ENCODE measurements at regions not wholly inside any gene's neighbourhood (a gene's known extent, or its start where the extent isn't known, plus 50 kb on each side); places are given as distances from the start of the nearest gene placed in this dataset.

DNA sequence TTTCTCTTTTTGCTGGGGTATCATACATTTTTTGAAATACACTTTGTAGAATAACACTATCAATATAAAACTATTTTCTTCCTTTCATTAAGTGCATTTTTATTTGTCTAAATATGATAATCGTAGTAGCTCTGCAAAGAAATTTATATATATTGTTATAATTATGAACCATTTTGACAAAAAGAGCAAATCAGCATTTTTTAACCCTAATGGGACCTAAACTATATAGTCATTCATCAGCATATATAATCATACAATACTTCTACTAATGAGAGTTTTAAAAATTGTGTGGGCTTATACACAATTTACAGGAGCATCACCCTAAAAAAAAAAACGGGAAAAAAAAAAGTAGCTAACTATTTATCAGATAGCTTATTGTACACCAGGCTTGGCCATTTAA, 329.7 kb upstream of the TYRP1 start:
- POLR2A ChIA-PET = no interaction called here
- ATAC-seq (no peak), DNase-seq (ENCODE audit: low spot score) (no peak)
- H3K27ac Mint-ChIP-seq = no peak overlapping the region
- TF ChIP-seq, protein P1, sequence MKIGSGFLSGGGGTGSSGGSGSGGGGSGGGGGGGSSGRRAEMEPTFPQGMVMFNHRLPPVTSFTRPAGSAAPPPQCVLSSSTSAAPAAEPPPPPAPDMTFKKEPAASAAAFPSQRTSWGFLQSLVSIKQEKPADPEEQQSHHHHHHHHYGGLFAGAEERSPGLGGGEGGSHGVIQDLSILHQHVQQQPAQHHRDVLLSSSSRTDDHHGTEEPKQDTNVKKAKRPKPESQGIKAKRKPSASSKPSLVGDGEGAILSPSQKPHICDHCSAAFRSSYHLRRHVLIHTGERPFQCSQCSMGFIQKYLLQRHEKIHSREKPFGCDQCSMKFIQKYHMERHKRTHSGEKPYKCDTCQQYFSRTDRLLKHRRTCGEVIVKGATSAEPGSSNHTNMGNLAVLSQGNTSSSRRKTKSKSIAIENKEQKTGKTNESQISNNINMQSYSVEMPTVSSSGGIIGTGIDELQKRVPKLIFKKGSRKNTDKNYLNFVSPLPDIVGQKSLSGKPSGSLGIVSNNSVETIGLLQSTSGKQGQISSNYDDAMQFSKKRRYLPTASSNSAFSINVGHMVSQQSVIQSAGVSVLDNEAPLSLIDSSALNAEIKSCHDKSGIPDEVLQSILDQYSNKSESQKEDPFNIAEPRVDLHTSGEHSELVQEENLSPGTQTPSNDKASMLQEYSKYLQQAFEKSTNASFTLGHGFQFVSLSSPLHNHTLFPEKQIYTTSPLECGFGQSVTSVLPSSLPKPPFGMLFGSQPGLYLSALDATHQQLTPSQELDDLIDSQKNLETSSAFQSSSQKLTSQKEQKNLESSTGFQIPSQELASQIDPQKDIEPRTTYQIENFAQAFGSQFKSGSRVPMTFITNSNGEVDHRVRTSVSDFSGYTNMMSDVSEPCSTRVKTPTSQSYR (CRISPR knock-in tag; IDR thresholded peaks at IDR 0.05) = no peak
- no peak for TF ChIP-seq GRHL2 (CRISPR knock-in tag; IDR thresholded peaks at IDR 0.05; ENCODE audit: insufficient replicate concordance, severe bottlenecking)
- TF ChIP-seq NR2C2 (CRISPR knock-in tag; IDR thresholded peaks at IDR 0.05) = no peak
- TF ChIP-seq, protein P2, sequence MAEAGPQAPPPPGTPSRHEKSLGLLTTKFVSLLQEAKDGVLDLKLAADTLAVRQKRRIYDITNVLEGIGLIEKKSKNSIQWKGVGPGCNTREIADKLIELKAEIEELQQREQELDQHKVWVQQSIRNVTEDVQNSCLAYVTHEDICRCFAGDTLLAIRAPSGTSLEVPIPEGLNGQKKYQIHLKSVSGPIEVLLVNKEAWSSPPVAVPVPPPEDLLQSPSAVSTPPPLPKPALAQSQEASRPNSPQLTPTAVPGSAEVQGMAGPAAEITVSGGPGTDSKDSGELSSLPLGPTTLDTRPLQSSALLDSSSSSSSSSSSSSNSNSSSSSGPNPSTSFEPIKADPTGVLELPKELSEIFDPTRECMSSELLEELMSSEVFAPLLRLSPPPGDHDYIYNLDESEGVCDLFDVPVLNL (CRISPR knock-in tag; IDR thresholded peaks at IDR 0.05; ENCODE audit: borderline replicate concordance, low read depth) = no peak
- TF ChIP-seq, protein P3, sequence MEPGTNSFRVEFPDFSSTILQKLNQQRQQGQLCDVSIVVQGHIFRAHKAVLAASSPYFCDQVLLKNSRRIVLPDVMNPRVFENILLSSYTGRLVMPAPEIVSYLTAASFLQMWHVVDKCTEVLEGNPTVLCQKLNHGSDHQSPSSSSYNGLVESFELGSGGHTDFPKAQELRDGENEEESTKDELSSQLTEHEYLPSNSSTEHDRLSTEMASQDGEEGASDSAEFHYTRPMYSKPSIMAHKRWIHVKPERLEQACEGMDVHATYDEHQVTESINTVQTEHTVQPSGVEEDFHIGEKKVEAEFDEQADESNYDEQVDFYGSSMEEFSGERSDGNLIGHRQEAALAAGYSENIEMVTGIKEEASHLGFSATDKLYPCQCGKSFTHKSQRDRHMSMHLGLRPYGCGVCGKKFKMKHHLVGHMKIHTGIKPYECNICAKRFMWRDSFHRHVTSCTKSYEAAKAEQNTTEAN (CRISPR knock-in tag; IDR thresholded peaks at IDR 0.05) = no peak
- H3K4me1 Mint-ChIP-seq = peaks cover 3% of the 10 kb centered on the region; the same call in 1 of the 2 replicates
- CTCF ChIA-PET = no interaction called here
- no peaks in the 10 kb centered on the region for H3K27me3 Mint-ChIP-seq (ENCODE audit: low read depth)
- no peaks in the 10 kb centered on the region for H3K36me3 Mint-ChIP-seq
- H3K4me3 Mint-ChIP-seq = no peak overlapping the region
- no peaks in the 10 kb centered on the region for H3K9me3 Mint-ChIP-seq

DNA sequence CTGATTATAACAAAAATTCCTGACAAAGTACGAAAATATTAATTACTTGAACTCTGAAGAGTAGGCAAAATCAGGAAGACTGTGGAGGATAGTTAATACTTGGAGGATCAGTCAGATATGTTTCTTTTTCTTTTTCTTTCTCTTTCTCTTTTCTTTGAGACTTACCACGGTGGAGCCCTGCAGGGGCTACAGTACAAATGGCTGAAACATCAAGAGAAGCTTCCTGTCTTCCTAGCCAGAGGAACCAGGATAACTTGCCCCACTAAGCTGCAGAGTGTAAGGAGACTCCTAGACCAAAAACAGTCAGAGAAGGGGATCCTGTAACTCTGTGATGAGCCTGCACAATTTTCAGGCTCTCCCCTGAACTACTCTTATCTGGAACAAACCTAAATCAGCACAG, 324.6 kb upstream of the TYRP1 start:
- H3K27ac Mint-ChIP-seq = peak overlapping the region; percentile 13; the same call in 1 of the 2 replicates

More for the DNA sequence above, 324.6 kb upstream of the TYRP1 start:
- DNase-seq (ENCODE audit: low spot score) (no peak), ATAC-seq (peak; percentile 74)
- no peak for TF ChIP-seq ZNF263 (CRISPR knock-in tag; IDR thresholded peaks at IDR 0.05; ENCODE audit: low read depth)
- no peak for TF ChIP-seq GABPB1 (CRISPR knock-in tag; IDR thresholded peaks at IDR 0.05)
- TF ChIP-seq, protein P4, sequence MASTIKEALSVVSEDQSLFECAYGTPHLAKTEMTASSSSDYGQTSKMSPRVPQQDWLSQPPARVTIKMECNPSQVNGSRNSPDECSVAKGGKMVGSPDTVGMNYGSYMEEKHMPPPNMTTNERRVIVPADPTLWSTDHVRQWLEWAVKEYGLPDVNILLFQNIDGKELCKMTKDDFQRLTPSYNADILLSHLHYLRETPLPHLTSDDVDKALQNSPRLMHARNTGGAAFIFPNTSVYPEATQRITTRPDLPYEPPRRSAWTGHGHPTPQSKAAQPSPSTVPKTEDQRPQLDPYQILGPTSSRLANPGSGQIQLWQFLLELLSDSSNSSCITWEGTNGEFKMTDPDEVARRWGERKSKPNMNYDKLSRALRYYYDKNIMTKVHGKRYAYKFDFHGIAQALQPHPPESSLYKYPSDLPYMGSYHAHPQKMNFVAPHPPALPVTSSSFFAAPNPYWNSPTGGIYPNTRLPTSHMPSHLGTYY (CRISPR knock-in tag; IDR thresholded peaks at IDR 0.05) = no peak
- TF ChIP-seq, protein P5, sequence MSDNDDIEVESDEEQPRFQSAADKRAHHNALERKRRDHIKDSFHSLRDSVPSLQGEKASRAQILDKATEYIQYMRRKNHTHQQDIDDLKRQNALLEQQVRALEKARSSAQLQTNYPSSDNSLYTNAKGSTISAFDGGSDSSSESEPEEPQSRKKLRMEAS (CRISPR knock-in tag; IDR thresholded peaks at IDR 0.05) = no peak
- TF ChIP-seq ZNF423 (CRISPR knock-in tag; IDR thresholded peaks at IDR 0.05) = no peak
- TF ChIP-seq, protein P6, sequence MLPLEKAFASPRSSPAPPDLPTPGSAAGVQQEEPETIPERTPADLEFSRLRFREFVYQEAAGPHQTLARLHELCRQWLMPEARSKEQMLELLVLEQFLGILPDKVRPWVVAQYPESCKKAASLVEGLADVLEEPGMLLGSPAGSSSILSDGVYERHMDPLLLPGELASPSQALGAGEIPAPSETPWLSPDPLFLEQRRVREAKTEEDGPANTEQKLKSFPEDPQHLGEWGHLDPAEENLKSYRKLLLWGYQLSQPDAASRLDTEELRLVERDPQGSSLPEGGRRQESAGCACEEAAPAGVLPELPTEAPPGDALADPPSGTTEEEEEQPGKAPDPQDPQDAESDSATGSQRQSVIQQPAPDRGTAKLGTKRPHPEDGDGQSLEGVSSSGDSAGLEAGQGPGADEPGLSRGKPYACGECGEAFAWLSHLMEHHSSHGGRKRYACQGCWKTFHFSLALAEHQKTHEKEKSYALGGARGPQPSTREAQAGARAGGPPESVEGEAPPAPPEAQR (CRISPR knock-in tag; IDR thresholded peaks at IDR 0.05) = no peak
- TF ChIP-seq CREM (CRISPR knock-in tag; IDR thresholded peaks at IDR 0.05) = no peak
- TF ChIP-seq, protein P2 (CRISPR knock-in tag; IDR thresholded peaks at IDR 0.05; ENCODE audit: borderline replicate concordance, low read depth) = no peak
- H3K27me3 Mint-ChIP-seq (ENCODE audit: low read depth) = no peaks in the 10 kb centered on the region
- no peaks in the 10 kb centered on the region for H3K36me3 Mint-ChIP-seq
- no peaks in the 10 kb centered on the region for H3K9me3 Mint-ChIP-seq
- no peak overlapping the region for H3K4me3 Mint-ChIP-seq
- peaks cover 5% of the 10 kb centered on the region; the same call in 1 of the 2 replicates for H3K4me1 Mint-ChIP-seq
- ChIA-PET POLR2A (no interaction called here), CTCF (no interaction called here)
